ENCODE measurements at regions not wholly inside any gene's neighbourhood (a gene's known extent, or its start where the extent isn't known, plus 50 kb on each side); places are given as distances from the start of the nearest gene placed in this dataset.
"Not testable (repeated sequence)": the region's sequence is repeated elsewhere in the genome, so short reads cannot be mapped to it uniquely, and the experiment has no call there.

DNA sequence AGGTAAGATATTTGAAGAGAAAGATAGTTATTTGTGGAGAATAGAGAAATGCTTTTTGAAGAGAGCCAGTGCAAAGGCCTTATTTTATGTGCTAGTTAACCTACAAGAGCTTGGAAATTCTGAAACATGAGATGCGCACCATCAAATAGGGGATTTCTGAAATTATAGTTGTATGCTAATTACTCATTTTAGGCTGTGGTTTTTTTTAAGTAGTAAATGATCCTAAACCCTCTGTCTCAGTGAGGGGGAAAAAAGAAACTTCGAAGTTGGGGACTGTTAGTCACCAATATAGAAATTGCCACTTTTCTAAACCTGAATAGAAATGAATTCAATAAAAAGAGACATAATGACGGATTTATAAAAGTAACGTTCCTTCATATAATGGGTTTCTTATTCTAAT lies 119.3 kb upstream of the MDFIC start:
- no peaks in the 10 kb centered on the region for H3K4me1 ChIP-seq (ENCODE audit: control insufficient read depth, insufficient read depth, low read length, unreplicated experiment)
- H3K79me2 ChIP-seq (ENCODE audit: control insufficient read depth, insufficient read depth, low read length, unreplicated experiment): no peaks in the 10 kb centered on the region
- H3K4me3 ChIP-seq (ENCODE audit: low read depth, low read length): no peak overlapping the region
- no peaks in the 10 kb centered on the region for H3K36me3 ChIP-seq (ENCODE audit: insufficient read depth, low read length)
- no peak overlapping the region for H3K27ac ChIP-seq (ENCODE audit: low read depth, low read length)
- no peaks in the 10 kb centered on the region for H3K27me3 ChIP-seq (ENCODE audit: insufficient read depth, low read length)
- no peak overlapping the region for H2AFZ ChIP-seq (ENCODE audit: low read length, unreplicated experiment)

DNA sequence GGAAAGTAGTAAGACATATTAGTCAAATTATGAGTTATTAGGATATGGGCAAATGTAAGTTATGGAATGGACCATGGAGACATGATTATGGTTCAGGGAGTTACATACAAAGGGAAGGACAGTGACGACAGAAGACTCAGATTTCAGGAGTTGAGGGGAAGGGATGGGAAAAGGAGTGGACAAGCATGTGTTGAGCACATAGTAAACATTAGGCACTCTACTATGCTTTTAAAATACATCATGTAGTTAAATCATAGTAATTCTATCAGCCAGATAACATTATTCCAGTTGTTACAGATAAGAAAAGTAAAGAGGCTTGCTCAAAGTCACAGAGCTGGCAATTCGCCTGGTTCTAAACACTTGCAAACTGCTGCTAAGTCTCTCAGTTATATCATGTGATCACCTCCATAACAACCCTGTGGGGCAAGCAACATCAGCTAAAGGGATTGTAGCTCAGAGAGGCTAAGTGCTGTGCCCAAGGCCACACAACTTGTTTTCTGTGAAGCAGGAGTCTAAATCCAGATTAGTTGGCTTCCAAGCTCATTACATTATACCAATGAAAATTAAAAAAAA lies 115.2 kb upstream of the MDFIC start:
- Histone ChIP-seq H3K27me3 (ENCODE audit: insufficient read depth, low read length) (no peaks in the 10 kb centered on the region), H3K27ac (ENCODE audit: low read depth, low read length) (no peak overlapping the region), H3K36me3 (ENCODE audit: insufficient read depth, low read length) (no peaks in the 10 kb centered on the region)

DNA sequence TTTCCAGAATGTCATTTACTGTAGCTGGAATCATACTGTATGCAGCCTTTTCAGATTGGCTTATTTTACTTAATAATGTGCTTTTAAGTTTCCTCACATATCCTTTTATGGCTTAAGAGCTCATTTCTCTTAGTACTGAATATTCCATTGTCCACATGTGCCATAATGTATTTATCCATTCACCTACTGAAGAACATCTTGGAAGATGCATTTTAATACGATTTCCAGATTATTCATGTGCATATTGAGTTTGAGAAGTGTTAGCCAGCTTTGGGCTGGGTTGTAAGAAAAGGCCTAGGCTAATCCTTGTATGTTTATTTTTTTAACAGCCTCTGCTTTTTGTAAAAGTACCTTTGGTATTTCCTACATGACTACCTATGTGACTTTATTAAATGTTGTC lies 109.3 kb upstream of the MDFIC start:
- Histone ChIP-seq H2AFZ (ENCODE audit: low read length, unreplicated experiment) (no peak overlapping the region), H3K27me3 (ENCODE audit: insufficient read depth, low read length) (no peaks in the 10 kb centered on the region), H3K79me2 (ENCODE audit: control insufficient read depth, insufficient read depth, low read length, unreplicated experiment) (no peaks in the 10 kb centered on the region), H3K27ac (ENCODE audit: low read depth, low read length) (no peak overlapping the region), H3K4me1 (ENCODE audit: control insufficient read depth, insufficient read depth, low read length, unreplicated experiment) (no peaks in the 10 kb centered on the region), H3K4me3 (ENCODE audit: low read depth, low read length) (no peak overlapping the region), H3K36me3 (ENCODE audit: insufficient read depth, low read length) (no peaks in the 10 kb centered on the region)

More for the DNA sequence above, 115.2 kb upstream of the MDFIC start:
- no peaks in the 10 kb centered on the region for H3K4me1 ChIP-seq (ENCODE audit: control insufficient read depth, insufficient read depth, low read length, unreplicated experiment)
- H2AFZ ChIP-seq (ENCODE audit: low read length, unreplicated experiment): no peak overlapping the region
- no peaks in the 10 kb centered on the region for H3K79me2 ChIP-seq (ENCODE audit: control insufficient read depth, insufficient read depth, low read length, unreplicated experiment)
- H3K4me3 ChIP-seq (ENCODE audit: low read depth, low read length): no peak overlapping the region

DNA sequence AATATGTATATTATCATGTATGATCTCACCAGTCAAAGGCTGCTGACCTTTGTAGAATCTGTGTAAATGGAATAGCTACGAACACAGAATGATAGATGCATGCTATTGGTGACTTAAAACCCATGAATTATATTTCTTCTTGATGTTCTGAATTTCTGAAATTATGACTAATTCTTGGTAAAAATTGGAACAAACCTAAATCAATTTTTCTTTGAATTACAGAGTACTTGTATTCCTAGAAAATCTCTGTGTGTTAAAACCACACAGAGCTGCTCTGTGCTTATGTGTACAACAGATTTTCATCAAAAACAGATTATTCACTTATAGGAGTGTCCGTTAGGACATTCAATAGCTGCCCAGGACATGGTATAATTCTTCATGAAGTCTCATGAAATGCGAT lies 108.3 kb upstream of the MDFIC start:
- Histone ChIP-seq H3K79me2 (ENCODE audit: control insufficient read depth, insufficient read depth, low read length, unreplicated experiment) (no peaks in the 10 kb centered on the region), H3K27ac (ENCODE audit: low read depth, low read length) (no peak overlapping the region), H3K27me3 (ENCODE audit: insufficient read depth, low read length) (no peaks in the 10 kb centered on the region), H3K36me3 (ENCODE audit: insufficient read depth, low read length) (no peaks in the 10 kb centered on the region), H3K4me3 (ENCODE audit: low read depth, low read length) (no peak overlapping the region), H2AFZ (ENCODE audit: low read length, unreplicated experiment) (no peak overlapping the region), H3K4me1 (ENCODE audit: control insufficient read depth, insufficient read depth, low read length, unreplicated experiment) (peaks cover 6% of the 10 kb centered on the region)

DNA sequence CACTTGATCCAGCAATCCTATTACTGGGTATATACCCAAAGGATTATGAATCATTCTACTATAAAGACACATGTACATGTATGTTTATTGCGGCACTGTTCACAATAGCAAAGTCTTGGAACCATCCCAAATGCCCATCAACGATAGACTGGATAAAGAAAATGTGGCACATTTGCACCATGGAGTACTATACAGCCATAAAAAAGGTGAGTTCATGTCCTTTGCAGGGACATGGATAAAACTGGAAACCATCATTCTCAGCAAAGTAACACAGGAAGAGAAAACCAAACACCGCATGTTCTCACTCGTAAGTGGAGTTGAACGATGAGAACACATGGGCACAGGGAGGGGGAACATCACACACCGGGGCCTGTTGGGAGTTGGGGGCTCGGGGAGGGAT lies 104.9 kb upstream of the MDFIC start:
- H3K4me1 ChIP-seq (ENCODE audit: control insufficient read depth, insufficient read depth, low read length, unreplicated experiment): peaks cover 33% of the 10 kb centered on the region
- not testable (repeated sequence) for H3K4me3 ChIP-seq (ENCODE audit: low read depth, low read length); H3K36me3 ChIP-seq (ENCODE audit: insufficient read depth, low read length); H3K27me3 ChIP-seq (ENCODE audit: insufficient read depth, low read length); H2AFZ ChIP-seq (ENCODE audit: low read length, unreplicated experiment); H3K27ac ChIP-seq (ENCODE audit: low read depth, low read length); H3K79me2 ChIP-seq (ENCODE audit: control insufficient read depth, insufficient read depth, low read length, unreplicated experiment)

DNA sequence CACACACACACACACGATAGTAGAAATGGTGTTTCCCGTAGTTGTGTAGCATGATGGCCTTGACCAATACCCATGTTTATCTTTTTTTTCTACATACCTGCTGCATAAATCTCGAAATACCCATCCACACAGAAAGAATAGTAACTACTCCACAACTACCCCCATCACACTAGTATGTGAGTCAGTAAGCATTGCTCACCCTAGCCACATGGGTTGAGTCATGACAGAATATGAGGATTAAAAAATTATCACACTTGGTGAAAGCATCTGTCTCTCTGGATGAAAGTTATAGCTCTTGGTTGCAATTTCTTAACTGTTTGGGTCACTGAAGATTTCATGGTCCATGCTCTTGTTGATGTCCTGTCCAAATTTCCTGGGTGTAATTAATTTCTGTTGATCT lies 103.4 kb upstream of the MDFIC start:
- Histone ChIP-seq H3K4me1 (ENCODE audit: control insufficient read depth, insufficient read depth, low read length, unreplicated experiment) (peaks cover 33% of the 10 kb centered on the region), H3K79me2 (ENCODE audit: control insufficient read depth, insufficient read depth, low read length, unreplicated experiment) (no peaks in the 10 kb centered on the region), H3K27me3 (ENCODE audit: insufficient read depth, low read length) (no peaks in the 10 kb centered on the region), H2AFZ (ENCODE audit: low read length, unreplicated experiment) (no peak overlapping the region), H3K4me3 (ENCODE audit: low read depth, low read length) (peak overlapping the region; percentile 32; the same call in 1 of the 2 replicates), H3K27ac (ENCODE audit: low read depth, low read length) (peak overlapping the region; percentile 91), H3K36me3 (ENCODE audit: insufficient read depth, low read length) (no peaks in the 10 kb centered on the region)

DNA sequence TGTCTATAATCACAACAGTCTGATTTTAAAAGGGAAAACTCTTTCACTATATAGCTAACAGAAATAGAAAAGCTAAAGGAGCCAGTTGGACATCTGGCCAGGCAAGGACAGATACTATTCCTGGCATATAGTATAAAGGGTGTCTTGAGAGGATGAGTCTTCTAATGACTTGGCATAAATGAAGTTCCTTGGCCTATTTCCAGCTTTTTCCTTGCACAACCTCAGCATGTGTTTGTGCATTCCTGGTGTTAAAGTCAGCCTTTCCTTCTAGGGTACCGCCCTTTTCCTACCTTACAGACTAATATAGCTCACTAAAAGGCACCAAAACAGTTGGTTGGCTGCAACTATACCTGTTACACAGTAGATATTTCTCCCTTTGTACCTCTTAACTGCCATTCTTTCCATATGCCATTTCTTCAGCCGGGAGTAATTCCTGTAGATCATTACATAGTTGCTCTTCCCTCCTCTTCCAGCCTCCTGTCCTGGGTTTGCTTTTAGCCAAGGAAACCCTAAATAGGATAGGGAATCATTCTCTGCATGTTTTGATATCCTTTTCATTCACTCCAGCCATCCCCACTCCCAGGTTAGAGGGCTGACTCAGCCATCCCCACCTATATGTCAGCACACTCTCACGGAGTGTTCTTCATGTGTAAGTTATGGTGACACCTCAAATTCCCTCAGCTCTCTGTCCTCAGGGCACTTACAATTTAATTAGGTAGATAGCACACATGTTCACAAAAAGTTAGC lies 102.1 kb upstream of the MDFIC start:
- H3K4me3 ChIP-seq (ENCODE audit: low read depth, low read length): peak overlapping the region; percentile 34; the same call in 1 of the 2 replicates
- H3K79me2 ChIP-seq (ENCODE audit: control insufficient read depth, insufficient read depth, low read length, unreplicated experiment): no peaks in the 10 kb centered on the region
- H3K4me1 ChIP-seq (ENCODE audit: control insufficient read depth, insufficient read depth, low read length, unreplicated experiment): peaks cover 33% of the 10 kb centered on the region
- H3K36me3 ChIP-seq (ENCODE audit: insufficient read depth, low read length): no peaks in the 10 kb centered on the region
- H3K27me3 ChIP-seq (ENCODE audit: insufficient read depth, low read length): no peaks in the 10 kb centered on the region
- peak overlapping the region; percentile 91 for H3K27ac ChIP-seq (ENCODE audit: low read depth, low read length)
- no peak overlapping the region for H2AFZ ChIP-seq (ENCODE audit: low read length, unreplicated experiment)

DNA sequence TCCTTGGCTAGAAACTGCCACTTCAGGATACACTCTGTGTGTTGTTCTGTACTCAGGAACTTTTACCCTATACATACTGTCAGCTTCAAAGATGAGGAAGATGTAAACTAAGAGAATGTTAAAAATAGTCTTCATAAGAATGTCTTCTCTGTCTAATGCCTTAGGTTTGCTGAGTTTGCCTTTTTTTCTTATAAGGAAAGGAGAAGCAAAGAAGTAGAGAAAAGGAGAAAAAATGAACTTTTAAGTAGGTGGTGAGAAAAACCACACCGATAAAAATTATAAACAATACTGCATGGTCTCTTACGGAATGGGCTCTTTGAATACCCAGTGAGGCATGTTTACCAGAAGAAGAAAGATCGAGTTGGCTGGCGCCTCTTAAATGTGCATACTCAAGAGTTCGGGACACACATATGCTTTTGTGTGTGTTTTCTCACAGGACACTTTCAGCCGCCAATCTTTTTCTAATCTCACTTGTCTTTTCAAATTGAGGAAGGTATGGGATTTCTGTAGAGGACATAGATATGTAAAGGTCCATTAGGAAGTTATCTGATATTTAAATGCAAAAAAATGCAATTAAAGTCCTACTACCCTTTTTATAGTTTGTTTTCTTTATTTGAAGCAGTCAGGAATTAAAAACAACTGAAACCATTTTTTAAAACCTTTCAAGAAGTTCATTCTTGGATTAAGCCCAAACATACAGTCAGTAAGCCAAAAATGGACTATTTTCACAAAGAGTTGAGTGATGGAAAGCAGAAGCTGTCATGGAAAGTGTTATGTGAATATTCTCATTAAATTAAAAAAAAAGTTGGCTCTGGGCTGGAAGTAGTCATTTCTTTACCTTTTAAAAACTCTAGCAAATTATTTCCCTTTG lies 100.6 kb upstream of the MDFIC start:
- no peaks in the 10 kb centered on the region for H3K27me3 ChIP-seq (ENCODE audit: insufficient read depth, low read length)
- H3K4me1 ChIP-seq (ENCODE audit: control insufficient read depth, insufficient read depth, low read length, unreplicated experiment): peaks cover 33% of the 10 kb centered on the region
- peak overlapping the region; percentile 13; the same call in 1 of the 2 replicates for H3K4me3 ChIP-seq (ENCODE audit: low read depth, low read length)
- H3K79me2 ChIP-seq (ENCODE audit: control insufficient read depth, insufficient read depth, low read length, unreplicated experiment): no peaks in the 10 kb centered on the region
- peak overlapping the region; percentile 12; the same call in 1 of the 2 replicates for H3K27ac ChIP-seq (ENCODE audit: low read depth, low read length)
- peak overlapping the region; percentile 83 for H2AFZ ChIP-seq (ENCODE audit: low read length, unreplicated experiment)
- H3K36me3 ChIP-seq (ENCODE audit: insufficient read depth, low read length): no peaks in the 10 kb centered on the region

DNA sequence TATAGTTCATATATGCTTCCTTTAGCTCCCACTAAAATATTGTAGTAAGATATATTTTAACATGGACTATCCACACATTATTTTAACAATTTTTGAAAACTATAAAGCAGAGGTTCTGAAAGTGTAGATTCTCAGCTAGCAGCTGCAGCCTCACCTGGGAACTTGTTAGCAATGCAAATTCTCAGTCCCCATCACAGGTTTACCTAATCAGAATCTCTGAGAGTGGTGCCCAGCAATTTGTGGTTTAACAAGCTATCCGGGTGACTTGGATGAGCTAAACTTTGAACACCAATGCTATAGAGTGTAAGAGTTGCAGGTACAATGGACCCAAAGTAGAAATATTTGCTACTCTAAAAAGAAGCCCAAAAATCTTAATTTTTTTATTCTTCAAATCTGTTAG lies 99.8 kb upstream of the MDFIC start:
- Histone ChIP-seq H2AFZ (ENCODE audit: low read length, unreplicated experiment) (no peak overlapping the region), H3K27ac (ENCODE audit: low read depth, low read length) (no peak overlapping the region), H3K79me2 (ENCODE audit: control insufficient read depth, insufficient read depth, low read length, unreplicated experiment) (no peaks in the 10 kb centered on the region), H3K4me1 (ENCODE audit: control insufficient read depth, insufficient read depth, low read length, unreplicated experiment) (peaks cover 33% of the 10 kb centered on the region), H3K27me3 (ENCODE audit: insufficient read depth, low read length) (no peaks in the 10 kb centered on the region), H3K4me3 (ENCODE audit: low read depth, low read length) (no peak overlapping the region), H3K36me3 (ENCODE audit: insufficient read depth, low read length) (no peaks in the 10 kb centered on the region)

DNA sequence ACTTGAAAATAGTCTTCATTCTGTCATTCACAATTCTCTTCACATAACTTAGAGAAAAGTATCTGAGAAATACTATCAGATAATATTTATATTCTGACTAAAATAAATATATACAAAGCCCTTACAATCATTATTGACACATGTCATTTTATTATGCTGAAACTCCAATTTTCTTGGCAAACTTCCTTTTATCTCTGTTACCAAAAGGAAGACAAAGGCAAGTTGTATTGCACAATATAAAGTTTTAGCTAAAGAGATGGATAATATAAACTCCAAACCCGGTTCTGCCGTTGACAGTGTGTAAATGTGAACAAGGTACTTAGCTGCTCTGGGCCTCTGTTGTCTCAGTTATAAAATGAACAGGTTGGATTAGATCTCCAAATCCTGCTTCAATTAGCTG lies 99.0 kb upstream of the MDFIC start:
- H3K36me3 ChIP-seq (ENCODE audit: insufficient read depth, low read length): no peaks in the 10 kb centered on the region
- H3K27ac ChIP-seq (ENCODE audit: low read depth, low read length): no peak overlapping the region
- H2AFZ ChIP-seq (ENCODE audit: low read length, unreplicated experiment): no peak overlapping the region
- H3K27me3 ChIP-seq (ENCODE audit: insufficient read depth, low read length): no peaks in the 10 kb centered on the region
- peaks cover 33% of the 10 kb centered on the region for H3K4me1 ChIP-seq (ENCODE audit: control insufficient read depth, insufficient read depth, low read length, unreplicated experiment)
- H3K4me3 ChIP-seq (ENCODE audit: low read depth, low read length): no peak overlapping the region
- H3K79me2 ChIP-seq (ENCODE audit: control insufficient read depth, insufficient read depth, low read length, unreplicated experiment): no peaks in the 10 kb centered on the region
